DMS153 (cell line): ENCODE measurements at regions not wholly inside any gene's neighbourhood (a gene's known extent, or its start where the extent isn't known, plus 50 kb on each side); places are given as distances from the start of the nearest gene placed in this dataset.

Experiments
- DNase-seq: peaks from one replicate; lab custom pipeline; 2025; lab: John Stamatoyannopoulos, UW

DNA sequence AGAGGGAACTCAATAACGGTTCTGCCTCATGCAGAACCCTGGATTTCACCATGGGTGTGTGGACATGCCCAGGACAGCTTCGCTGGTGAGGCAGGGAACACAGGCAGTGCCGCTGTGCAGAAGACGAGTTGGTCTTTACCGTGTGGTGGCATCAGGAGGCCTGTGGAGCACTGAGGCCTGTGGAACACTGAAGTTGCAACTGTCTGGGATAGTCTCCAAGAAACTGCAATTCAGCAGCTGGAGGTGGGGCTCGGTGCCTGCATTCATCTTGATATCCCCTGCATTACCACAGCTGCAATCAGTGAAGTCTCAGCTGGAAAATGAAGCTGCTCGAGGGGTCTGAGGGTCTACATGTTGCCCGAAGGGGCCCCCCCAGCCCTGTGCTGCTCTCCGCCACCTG is 202.4 kb upstream of the CDH4 start:
- DNase-seq, result no peak

DNA sequence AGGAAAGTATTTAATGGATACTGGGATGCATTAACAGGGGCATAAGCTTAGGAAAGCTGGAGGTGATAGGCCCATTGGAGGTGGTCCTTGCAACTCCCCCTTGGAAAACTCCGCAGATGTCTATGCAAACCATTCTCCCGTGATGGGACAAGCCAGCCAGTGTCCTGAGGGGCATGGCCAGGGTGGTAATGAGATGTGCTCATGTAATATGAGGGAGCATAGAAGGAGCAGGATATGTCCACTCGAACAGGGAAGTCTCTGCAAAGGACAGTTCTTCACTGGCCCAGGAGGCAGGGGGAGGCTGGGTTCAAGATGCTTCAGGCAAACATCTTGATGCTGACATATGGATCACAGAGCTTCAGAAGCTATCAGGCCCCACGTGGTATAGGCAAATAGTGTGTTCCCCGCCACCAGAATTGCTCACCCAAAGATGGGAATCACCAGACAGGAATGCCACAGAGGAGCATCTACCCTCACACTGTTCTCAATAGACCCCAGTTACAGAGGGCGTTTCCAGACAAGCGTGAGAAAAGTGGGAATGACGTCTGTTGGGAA is 201.6 kb upstream of the CDH4 start:
- no peak for DNase-seq

DNA sequence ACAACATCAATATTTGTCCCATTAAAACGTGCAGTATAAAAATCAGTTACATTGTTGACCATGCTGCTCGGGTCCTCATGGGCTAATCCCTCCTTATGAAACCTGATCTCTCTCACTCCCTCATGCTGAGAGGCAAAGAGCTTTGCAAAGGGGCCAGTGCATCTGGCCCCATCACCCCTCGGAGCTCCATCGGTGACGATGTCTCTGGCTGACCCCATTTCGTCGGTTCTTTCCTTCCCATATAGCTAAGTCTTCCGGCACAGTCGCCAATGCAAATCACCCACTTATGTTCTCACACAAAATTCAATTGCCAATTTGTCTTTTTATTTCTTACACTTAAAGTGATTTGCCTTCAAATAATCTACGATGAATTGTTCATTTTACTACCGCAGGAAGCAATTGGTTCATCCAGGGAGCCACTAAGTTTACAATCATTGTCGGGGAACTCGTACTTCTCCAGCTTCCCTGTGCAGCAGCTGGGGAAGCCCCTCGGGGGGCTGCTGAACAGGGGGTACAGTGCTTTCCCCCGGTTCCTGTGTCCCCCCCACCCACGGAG is 199.8 kb upstream of the CDH4 start:
- no peak for DNase-seq

DNA sequence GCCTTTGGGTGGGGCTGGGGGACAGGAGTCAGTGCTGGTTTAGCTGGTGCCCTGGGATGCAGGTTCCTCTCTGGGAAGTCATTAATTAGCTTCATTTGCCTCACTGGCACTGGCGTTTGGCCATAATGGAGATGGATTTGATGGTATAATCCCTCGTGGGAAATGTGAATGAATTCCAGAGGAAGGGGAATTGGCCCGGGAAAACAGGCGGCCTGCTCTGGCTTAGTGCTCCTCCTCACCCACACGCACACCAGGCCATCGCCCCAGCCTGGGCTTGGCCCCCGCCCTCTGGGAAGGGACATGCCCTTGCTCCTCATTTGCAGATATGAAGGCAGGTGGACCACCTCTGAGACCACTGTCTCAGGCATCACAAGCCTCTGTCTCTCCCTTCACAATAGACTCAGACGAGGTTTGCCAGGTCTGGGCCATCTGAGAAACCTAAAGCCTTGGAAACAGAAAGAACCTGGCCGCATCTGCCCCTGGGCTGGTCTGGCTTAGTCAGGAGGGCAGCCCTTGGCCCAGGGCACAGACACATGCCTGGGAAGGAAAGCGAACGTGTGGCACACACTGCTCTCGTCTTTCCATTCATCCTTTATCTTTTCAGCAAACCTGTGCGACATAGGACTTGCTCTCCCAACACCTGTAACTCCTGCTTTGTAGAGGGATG is 199.2 kb upstream of the CDH4 start:
- DNase-seq, result no peak

DNA sequence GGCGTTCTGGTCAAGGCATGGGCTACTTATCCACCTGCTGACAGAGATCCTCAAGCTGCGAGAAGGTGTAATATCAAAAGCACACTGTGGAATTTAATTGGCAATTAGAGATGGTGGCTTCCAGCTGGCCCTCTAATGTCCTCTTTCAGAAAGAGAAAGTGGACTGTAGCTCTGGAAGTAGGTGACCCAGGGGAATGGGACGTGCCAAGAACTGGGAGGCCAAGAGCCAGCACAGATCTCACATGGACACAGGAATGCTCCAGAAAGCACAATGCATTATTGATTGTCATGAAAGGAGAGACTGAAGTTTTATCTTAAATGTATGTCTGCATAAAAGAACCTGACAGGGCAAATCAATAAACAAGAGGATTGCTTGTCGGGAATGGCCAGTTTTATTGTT is 198.6 kb upstream of the CDH4 start:
- DNase-seq, result no peak

DNA sequence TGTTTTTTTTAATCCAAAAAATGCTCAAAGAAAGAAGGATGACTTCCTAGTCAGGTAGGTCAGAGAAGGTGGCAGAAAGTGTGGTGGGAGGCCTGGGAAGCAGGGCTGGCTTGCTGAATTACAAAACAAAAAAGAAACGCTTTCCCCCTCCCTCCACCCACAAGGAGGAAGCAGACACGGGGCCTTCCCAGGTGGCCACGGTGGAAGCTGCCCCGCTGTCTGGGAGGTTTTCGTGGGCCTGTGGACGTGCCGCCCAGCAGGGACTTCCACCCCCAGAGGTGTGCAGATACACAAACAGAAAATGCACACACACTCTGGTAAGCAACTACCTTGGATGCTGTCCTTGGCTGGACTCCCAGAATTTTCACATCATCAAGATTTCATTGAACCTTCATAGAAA is 198.2 kb upstream of the CDH4 start:
- no peak for DNase-seq

DNA sequence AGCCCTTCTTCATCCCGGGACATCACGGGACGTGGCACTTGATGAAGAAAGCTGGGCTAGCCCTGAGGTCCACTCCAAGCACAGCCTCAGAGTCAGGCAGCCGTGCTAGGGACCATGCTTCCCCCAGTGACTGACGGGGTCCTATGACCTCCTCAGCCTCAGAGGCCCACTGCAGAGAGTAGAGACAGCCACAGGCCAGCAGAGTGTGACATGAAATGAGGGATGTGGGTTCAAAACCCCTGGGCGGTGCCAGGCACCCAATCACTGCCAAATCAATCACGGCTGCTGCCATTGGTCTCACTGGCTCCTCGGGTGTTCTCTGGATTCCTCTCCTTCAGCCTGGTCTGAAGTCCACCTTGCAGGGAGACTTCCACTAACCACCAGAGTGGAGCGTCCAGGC is 197.7 kb upstream of the CDH4 start:
- no peak for DNase-seq

DNA sequence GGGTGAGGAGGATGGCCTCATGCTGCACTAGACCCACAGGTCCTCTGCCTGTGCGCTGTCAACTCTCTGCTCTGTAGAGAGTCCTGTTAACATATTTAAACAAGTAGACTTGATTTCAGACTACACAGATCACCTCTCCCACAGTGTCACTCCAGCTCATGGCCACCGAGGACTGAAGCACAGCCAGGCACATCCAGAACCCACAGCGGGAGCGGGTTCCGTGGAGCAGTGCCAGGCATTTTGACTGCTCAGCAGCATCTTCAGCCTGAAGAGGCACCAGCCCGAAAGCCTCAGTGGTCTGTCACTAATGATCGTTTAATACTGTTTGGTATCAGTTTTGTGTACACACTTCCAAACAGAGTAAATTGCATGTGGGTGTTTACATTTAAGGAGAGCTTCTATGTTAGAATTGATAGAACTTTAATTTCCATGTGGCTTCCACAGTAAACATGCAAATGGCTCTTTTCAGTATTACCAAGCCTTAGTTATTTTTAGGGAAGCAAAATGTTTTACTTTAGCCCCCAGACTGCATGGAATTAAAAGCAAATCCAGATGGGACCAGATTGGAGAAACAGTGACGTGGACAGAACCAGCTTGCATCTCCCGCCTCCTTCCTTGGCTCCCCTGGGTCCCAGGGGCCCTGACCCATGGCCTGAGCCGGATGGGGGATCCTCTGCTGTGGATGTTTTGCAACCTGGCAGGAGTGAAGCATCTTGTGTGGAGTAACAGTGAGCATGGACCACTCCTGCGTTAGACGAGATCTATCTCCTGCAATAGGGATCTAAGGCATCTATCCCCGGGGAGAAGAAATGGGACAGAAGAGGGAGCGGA is 196.7 kb upstream of the CDH4 start:
- DNase-seq, result no peak

DNA sequence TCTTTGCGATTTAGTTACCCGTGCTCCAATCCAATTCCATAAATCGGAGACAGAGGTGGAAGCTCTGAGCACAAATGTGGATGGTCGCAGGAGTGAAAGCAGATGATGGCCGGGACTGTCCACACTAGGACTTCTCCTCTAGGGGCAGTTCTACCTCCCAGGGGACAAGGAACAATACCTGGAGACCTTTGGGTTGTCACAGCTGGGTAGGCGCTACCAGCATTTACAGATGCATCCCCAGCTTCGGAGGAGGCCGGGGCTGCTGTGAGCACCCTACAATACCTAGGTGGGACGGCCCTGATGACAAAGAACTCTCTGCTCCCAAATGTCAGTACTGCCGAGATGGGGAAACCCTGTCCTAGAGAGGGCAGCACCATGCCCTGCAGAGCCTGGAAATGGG is 195.9 kb upstream of the CDH4 start:
- no peak for DNase-seq

DNA sequence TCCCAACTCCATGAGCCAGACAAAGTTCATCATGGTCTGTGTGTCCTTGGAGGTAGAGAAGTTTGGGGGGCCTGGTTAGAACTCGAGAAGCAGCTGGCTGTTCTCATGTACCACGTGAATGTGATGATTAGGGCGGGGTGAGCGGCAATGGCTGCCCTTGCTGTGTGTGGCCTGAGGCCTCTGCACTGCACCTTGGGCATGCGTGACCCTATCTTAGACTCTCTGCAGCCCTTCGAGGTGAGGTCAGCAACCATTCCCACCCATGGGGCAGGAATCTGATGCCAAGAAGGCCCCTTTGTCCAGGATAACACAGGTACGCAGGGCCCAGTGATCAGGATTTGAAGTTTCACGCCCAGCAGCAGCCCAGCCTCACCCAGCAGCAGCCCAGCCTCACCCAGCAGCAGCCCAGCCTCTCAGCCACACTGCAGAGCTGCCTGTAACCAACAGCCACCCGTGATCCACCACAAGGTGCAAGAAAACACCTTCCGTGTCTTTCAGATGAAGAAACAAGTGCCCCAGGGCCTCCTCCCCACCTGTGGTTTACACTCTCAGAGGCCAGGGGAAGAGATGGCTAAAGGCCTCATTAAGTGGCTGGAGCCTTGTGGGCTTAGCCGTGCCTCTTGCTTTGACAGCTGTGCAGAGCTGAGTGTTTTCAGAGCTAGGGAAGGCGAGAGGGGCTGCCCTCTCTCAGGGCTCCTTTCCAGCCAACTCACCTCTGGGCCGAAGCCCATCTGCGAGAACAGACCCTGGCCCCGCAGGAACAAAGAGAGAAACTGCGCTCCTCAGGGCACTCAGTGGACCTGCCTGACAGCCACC is 195.2 kb upstream of the CDH4 start:
- DNase-seq, result no peak

DNA sequence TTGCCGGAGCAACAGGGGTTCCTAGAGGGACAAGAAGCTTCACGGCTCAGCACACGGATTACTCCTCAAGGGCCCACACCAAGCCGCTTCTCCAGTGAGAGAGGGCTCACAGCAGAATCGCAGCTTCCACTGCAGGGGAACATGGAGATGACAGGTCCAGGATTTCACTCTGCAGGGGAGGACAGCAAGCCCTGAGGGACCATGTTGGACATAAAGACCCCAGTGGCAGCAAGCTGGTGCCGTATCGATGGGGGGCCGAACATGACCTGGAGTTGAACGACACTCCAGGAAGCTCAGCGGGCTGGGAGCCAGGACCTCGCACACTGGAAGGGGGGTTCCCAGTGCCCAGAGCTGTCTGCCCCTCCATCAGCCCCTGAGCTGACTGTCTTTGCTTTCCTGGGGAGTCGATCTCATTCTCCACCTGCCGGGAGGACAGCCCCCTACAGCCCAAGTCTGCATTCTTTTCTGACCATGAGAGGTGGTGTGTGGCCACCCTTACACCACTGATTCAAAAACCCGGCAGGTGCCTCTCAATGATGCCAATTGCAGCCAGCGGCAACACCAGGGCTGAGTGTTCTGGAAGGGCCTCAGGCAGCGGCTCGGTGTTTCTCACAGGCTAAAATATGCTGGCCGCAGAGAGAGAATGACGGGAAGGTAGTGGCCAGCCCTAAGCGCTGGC is 194.5 kb upstream of the CDH4 start:
- DNase-seq, result no peak

DNA sequence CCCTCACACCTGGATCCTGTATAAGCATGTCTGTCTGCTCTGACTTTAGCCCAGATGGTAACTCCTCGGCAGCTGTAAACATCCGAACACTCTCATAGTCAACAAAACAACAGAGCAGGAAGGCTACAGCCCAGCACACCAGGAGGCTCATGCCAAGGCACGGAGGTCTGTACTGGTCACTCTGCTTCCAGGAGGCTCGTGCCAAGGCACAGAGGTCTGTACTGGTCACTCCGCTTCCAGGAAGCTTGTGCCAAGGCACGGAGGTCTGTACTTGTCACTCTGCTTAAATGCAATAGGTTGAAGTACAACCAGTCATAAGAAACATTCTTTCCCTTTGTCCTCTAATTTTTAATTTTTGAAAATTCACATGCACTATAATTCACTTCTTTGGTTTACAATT is 190.1 kb upstream of the CDH4 start:
- DNase-seq, result no peak

DNA sequence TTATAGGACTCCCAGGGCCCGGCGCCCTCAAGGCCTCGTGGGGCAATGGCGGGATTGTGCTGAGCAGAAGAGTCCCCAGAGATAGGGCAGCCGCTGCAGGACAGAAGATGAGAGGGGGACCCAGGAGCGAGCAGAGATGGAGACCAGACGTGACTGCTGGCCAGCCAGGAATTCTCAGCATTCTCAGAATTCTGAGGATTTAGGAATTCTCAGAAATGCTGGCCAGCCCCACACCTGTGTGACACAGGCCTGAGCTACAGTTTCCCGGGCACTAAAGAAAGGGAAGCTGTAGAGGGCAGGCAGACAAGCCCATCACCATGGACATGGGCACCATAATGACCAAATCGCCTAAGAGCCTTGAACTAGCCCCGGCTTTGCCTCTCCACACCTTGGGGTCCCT is 186.2 kb upstream of the CDH4 start:
- no peak for DNase-seq

DNA sequence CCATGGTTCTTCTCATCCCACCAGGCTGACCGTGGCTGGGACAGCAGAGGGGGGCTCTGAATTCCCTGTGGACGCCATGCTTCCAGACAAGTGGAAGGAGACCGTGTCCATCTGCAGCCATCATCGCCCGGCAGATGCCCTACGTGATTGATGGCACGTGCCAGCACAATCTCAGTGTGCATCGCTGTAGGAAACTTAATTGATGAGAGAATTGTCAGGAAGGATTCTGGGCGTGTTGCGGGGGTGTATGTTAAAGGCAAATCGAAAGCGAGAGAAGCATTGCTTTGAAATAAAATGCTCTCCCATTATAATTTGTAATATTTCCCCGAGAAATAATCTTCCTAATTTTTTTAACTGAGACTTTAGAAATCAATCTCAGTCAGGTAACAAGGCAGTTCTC is 185.5 kb upstream of the CDH4 start:
- no peak for DNase-seq

DNA sequence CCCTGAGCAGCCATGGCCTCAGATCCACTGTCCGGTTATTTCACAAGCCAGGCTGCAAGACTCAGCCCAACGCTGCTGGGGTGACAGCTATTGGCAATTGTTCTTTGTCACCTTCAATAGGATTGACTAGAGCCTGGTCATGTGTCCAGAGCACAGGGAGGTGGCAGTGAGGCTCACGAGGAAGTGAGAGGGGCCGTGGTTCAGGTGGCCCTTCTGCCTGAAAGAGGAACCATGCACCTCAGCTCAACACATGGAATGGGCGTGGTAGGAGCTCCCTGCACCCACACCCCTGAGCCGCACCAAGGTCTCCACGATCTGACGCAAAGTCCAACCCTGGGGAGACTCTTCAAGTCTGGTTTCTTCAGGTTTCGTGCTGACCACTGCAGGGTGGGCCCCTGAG is 184.8 kb upstream of the CDH4 start:
- DNase-seq, result no peak

DNA sequence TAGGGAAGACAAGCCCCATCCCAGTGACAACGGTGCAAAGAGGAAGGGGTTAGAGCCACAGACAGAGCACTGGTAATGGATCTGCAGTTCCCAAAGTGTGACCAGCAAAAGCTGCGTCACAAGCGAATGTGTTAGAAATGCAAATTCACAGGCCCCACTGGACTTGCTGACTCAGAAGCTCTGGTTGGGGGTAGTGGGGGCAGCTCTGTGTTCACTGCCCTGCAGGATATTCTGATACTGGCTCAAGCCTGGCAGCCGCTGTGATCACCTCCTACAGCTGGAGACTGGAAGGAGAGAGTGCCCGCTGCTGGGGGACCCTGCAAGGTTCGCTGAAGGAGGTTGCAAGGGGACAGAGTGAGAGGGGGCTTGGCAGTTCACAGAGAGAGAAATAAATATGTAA is 179.7 kb upstream of the CDH4 start:
- DNase-seq, result no peak

DNA sequence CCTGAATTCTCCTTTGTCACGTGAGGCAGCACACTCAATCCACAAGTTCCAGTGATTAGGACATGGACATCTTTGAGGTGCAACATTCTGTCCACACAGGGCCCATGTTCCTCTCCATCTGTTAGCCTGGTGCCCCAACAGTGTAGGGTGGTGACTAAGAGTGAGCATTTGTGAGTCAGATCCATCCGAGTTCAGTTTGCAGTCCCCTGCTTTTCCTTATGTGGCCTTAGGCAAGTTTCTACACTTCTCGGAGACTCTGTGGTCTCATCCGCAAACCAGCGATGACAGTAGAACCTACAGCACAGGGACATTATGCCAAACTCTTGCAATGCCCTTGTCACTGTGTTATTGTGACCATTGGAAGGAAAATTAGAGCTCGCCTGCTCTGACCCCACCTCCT is 178.7 kb upstream of the CDH4 start:
- DNase-seq, result no peak

DNA sequence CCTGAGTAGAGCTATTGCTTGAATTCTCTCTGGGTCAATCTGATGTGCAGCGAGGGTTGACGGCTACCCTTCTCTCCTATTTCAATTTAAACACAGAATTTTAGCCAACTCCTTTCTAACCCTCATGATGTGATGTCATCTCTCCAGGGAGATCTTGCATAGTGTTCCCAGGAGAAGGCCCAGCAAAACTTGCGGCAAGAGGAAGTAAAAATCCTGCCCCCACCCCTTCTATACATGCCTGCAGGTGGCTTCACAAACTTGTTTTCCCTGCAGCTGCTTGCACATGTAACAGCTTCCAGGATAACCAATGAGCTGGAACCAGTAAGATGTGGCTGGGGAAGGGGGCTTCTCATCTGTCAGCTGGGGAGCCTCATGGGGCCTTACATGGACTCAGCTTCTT is 169.3 kb upstream of the CDH4 start:
- DNase-seq, result no peak

DNA sequence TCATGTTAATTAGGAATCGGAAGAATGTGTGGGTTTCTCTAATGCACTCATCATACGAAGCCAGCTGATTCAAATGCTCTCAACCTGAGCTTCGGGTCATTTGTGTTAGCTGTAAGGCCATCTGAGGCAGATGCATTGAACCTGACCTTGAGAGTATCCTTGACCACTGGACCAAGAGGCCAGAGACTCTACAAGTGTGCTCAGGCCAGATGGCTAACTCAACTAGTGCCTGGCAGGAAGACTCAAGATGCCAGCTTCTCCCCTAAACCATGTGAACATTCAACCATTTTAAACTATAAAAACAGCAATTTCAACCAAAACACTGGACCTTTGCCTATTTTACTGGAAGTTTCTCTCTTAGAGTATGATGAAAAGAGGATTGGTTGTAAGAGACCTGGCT is 168.6 kb upstream of the CDH4 start:
- DNase-seq, result no peak

DNA sequence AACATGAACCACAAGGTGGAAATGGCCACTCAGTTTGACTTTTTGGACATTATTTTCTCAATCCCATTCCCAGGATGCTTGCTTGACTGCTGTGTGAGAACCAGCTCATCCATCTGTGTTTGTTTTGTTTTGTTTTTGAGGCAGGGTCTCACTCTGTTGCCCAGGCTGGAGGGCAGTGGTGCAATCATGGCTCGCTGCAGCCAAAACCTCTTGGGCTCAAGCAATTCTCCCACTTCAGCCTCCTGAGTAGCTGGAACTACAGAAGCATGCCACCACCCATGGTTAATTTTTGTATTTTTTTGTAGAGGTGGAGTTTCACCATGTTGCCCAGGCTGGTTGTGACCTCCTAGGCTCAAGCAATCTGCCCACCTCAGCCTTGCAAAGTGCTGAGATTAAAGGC is 166.0 kb upstream of the CDH4 start:
- no peak for DNase-seq

DNA sequence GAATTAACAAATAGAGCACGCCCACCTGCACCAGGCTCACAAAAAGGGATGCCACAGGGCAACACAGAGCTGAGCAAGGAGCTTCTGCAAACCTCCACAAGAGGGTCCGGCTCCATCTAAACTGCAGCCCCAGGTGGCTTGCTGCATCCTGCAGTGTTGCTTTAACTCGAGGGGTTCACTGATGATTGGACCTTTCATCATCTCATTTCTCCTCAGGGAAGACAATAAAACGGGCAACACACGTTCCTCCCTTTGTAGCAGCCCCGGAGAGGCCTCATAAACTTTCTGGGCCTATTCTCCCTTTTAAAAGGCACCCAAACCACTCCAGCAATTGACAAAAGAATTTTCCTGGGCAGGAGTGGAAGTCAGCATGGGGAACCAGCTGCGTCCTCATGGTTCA is 161.5 kb upstream of the CDH4 start:
- no peak for DNase-seq

DNA sequence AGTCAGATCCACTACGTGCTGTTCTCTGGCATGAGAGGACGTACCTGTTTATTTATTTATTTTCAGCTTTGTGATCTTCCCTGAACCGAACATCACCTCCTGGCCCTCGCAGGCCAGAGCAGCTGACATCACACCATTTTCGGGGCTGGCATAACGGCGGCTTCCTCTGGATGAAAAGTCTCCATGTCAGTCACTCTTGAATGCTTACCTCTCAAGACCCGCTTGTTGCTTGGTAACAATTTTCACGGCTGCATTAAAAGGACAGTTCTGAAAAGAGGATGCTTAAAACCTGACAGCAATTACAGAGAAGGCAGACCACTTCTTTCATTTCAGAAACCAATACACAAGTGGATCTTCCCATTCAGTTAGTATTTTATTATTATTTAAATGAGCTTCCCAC is 159.8 kb upstream of the CDH4 start:
- DNase-seq, result no peak
